Colonic mucosa (tissue), 4 donors: ENCODE measurements at regions not wholly inside any gene's neighbourhood (a gene's known extent, or its start where the extent isn't known, plus 50 kb on each side); places are given as distances from the start of the nearest gene placed in this dataset.

Experiments
- DNase-seq: peaks from one replicate; pipeline ENCODE4 v3.0.0-alpha.2; 2020
- H3K27ac ChIP-seq: fragments of 200-600 bp; one replicate; pipeline ENCODE4 v1.8.0; 2021
- H3K27me3 ChIP-seq: fragments of 200-600 bp; one replicate; pipeline ENCODE4 v1.8.0; 2021
- H3K36me3 ChIP-seq: fragments of 200-600 bp; one replicate; pipeline ENCODE4 v1.8.0; 2021
- H3K4me1 ChIP-seq: fragments of 200-600 bp; one replicate; pipeline ENCODE4 v1.8.0; 2021; ENCODE audit warnings: mild to moderate bottlenecking
- H3K4me3 ChIP-seq: fragments of 200-600 bp; one replicate; pipeline ENCODE4 v1.8.0; 2021
- H3K9ac ChIP-seq, 2 donors: one replicate each; pipeline ENCODE4 v1.7.0; 2013; ENCODE audit warnings: control low read depth in 2 of 2, low read depth in 2 of 2, low read length in 2 of 2
- H3K9me3 ChIP-seq: fragments of 200-600 bp; one replicate; pipeline ENCODE4 v1.8.0; 2021
- intact Hi-C: fragments of 100-400 bp; cut with DNase I; formaldehyde crosslinking; loops from one replicate; pipeline ENCODE4 v1.14.1; 2022
- TF ChIP-seq, protein P1 (sequence below): fragments of 200-600 bp; IDR thresholded peaks from one replicate; pipeline ENCODE4 v1.8.0; 2022; ENCODE audit warnings: antibody characterized with exemption, mild to moderate bottlenecking
- donor health status: healthy.
- donor health status: DM: no; HTN: no; CAD: no.
- donor health status: DM: no; HTN: no; CAD: no.

DNA sequence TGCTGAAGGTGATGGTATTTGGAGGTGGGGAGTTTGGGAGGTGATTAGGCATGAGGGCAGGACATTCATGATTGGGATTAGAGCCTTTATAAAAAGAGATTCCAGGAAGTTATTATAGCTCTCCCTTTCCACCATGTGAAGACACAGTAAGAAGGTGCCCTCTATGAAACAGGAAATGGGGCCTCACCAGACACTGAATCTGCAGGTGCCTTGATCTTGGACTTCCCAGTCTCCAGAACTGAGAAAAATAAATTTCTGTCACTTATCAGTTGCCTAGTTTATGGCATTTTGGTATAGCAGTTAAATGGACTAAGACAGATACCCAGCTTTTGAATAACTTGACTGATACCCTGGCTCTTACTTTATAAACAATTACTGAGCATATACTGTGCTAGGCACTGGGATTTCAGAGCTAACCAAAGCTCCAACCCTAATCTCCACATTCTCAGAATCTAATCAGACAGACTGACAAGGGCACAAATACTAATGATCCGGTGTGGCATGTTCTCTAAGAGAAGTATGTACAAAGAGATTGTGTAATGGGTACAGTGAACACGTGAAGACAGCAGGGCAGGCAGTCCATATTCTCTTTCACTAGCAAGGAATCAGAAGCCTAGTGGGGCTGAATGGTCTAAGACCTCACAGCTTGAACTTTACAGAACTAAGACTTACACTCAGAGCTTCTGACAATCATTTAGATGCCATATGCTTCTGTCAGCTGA lies 343.1 kb downstream of the WDR72 start:
- no peaks in the 10 kb centered on the region for H3K36me3 ChIP-seq
- no peak overlapping the region for H3K4me3 ChIP-seq
- no peaks in the 10 kb centered on the region for H3K4me1 ChIP-seq
- no peak overlapping the region for H3K9ac ChIP-seq
- TF ChIP-seq, protein P1, sequence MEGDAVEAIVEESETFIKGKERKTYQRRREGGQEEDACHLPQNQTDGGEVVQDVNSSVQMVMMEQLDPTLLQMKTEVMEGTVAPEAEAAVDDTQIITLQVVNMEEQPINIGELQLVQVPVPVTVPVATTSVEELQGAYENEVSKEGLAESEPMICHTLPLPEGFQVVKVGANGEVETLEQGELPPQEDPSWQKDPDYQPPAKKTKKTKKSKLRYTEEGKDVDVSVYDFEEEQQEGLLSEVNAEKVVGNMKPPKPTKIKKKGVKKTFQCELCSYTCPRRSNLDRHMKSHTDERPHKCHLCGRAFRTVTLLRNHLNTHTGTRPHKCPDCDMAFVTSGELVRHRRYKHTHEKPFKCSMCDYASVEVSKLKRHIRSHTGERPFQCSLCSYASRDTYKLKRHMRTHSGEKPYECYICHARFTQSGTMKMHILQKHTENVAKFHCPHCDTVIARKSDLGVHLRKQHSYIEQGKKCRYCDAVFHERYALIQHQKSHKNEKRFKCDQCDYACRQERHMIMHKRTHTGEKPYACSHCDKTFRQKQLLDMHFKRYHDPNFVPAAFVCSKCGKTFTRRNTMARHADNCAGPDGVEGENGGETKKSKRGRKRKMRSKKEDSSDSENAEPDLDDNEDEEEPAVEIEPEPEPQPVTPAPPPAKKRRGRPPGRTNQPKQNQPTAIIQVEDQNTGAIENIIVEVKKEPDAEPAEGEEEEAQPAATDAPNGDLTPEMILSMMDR = no peak
- no peaks in the 10 kb centered on the region for H3K27me3 ChIP-seq
- no peak for DNase-seq
- intact Hi-C loops = loop anchor here (10.0 kb wide), 1 partner anchor 58 kb away; no protein-coding TSS in a partner anchor
- H3K9me3 ChIP-seq = no peaks in the 10 kb centered on the region
- no peak overlapping the region for H3K27ac ChIP-seq

DNA sequence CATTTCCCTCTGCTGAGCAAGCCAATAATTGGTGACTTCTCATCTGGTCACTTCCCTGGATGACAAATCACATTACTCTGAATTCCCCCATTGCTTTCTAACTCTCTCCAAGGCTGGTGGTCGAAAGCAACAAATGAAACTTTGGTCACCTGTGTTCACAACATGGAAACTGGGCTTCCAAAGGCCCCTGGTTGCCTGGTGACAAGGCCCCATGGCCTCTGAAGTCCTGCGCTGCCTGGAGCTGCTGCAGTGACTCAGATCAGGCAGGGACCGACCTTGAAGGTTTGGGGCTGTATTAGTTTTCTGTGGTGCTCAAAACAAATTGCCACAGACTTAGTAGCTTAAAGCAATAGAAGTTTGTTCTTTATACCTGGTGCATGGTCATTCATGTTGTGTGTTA lies 345.3 kb downstream of the WDR72 start:
- Histone ChIP-seq H3K4me1 (no peaks in the 10 kb centered on the region), H3K27ac (no peak overlapping the region), H3K9me3 (no peaks in the 10 kb centered on the region), H3K9ac (no peak overlapping the region), H3K36me3 (no peaks in the 10 kb centered on the region), H3K4me3 (no peak overlapping the region), H3K27me3 (no peaks in the 10 kb centered on the region)
- intact Hi-C loops = loop anchor here (10.0 kb wide), 1 partner anchor 61 kb away; no protein-coding TSS in a partner anchor
- DNase-seq = no peak
- TF ChIP-seq, protein P1 = no peak

DNA sequence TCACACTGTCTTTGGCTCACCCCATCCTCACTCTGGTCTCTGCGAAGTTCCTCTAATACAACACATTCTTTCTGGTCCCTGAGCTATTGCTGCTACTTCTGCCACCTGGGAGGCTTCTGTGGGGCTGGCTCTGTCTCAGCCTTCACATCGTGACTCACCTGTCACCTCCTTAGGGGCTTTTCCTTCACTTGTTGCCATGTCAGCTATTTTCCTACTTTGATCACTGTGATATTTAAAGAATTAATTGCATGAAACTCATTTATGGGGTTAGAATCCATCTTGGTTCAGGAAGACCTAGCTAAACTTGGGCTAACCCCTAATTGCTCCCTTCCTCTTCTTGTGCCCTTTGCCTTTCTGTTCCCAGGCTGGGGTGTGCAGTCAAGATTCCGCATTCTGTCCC lies 346.9 kb downstream of the WDR72 start:
- TF ChIP-seq, protein P1 = no peak
- H3K4me1 ChIP-seq = no peaks in the 10 kb centered on the region
- intact Hi-C loops = loop anchor here (10.0 kb wide), 1 partner anchor 62 kb away; no protein-coding TSS in a partner anchor
- no peak overlapping the region for H3K9ac ChIP-seq
- no peak overlapping the region for H3K27ac ChIP-seq
- no peak for DNase-seq
- no peaks in the 10 kb centered on the region for H3K36me3 ChIP-seq
- H3K9me3 ChIP-seq = no peaks in the 10 kb centered on the region
- H3K27me3 ChIP-seq = no peaks in the 10 kb centered on the region
- no peak overlapping the region for H3K4me3 ChIP-seq

DNA sequence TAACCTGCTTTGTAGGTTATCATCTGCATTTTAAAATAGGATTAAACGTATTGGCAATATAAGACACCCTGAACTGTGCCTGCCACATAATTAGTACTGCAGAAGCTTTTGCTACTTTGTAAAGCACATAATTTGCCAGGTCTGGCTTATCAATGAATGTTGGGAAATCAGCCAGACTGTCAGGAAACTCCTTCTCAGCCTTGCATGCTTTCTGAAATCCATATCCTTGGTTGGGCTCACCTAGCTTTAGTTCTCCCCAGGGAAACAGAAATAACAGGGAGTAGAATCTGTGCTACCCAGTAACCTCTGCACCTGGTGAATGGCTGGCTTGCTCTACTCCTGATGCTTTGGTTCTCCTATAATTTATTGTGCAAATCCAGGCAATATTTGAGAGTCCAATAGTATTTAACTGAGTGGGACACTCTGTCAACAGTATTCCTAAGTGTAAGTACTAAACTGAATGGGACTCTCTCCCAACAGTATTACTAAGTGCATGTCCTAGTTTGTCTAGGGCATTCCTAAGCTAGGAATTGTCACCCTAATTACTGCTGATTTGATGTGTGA lies 354.5 kb downstream of the WDR72 start:
- Histone ChIP-seq H3K4me3 (no peak overlapping the region), H3K9ac (no peak overlapping the region), H3K27me3 (no peaks in the 10 kb centered on the region), H3K9me3 (no peaks in the 10 kb centered on the region), H3K27ac (no peak overlapping the region), H3K36me3 (no peaks in the 10 kb centered on the region), H3K4me1 (no peaks in the 10 kb centered on the region)
- TF ChIP-seq, protein P1 = no peak
- DNase-seq = no peak
- intact Hi-C loops = no loop called here

DNA sequence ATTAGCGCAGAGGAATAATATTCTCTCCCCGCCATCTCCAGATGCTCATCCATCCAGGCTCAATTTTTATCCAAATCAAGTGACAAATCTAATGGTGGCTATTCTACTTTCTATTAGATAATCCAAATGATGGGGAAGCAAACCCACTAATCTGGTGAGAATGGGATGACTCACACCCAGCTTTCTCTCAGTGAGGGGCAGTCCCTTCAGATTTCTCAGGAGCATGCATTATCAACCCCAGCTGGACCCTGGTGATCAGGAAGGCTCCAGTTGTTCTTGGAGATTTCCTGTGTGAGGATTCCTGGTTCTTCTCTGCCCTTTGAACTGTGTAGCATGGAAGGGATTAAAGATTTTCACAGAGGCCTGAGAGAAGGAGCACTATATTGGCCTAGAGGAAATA lies 358.0 kb downstream of the WDR72 start:
- TF ChIP-seq, protein P1 = no peak
- Histone ChIP-seq H3K4me3 (no peak overlapping the region), H3K36me3 (no peaks in the 10 kb centered on the region), H3K27ac (no peak overlapping the region), H3K4me1 (no peaks in the 10 kb centered on the region), H3K9ac (no peak overlapping the region), H3K9me3 (no peaks in the 10 kb centered on the region), H3K27me3 (no peaks in the 10 kb centered on the region)
- intact Hi-C loops = no loop called here
- DNase-seq = no peak
